ENCODE measurements at regions not wholly inside any gene's neighbourhood (a gene's known extent, or its start where the extent isn't known, plus 50 kb on each side); places are given as distances from the start of the nearest gene placed in this dataset.

DNA sequence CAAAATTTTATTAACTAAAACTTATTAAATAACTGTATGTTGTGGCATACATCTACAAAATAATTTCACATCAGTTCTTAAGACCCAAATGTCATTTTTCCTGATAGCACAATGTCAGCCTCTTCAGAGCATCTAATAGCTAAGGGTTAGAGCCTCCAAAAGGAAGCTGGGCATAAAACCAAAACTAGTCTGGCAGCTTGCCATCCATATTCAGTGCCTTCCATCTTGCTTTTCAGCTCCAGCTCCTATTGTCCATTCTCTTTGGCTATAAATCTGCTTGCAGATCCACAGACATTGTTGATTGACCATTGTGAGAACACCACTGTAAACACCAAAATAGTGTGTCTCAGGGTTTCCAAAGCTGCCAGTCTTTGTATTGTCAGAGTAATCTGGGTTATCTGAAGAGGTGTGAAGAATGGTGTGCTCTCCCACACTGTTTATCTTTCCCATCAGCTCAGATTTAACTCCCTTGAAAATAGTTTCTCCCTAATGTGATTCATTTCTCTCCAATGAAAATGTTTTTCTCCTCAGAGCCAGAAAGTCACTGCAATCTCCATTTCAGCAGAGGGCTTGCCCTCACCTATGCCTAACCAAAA, 154.8 kb upstream of the KCNQ5 start:
- no peak for TF ChIP-seq CREB1 (IDR thresholded peaks at IDR 0.05; ENCODE audit: low read depth)
- no peak for TF ChIP-seq EP300 (IDR thresholded peaks at IDR 0.05; ENCODE audit: borderline replicate concordance)
- TF ChIP-seq CEBPB (IDR thresholded peaks at IDR 0.05), result no peak
- TF ChIP-seq TEAD4 (IDR thresholded peaks at IDR 0.05), result no peak
- no peak for TF ChIP-seq FOXM1 (IDR thresholded peaks at IDR 0.05; ENCODE audit: borderline replicate concordance, low read depth)
- no peak for TF ChIP-seq USF1 (IDR thresholded peaks at IDR 0.05)
- TF ChIP-seq ZBTB7A (IDR thresholded peaks at IDR 0.05; ENCODE audit: low read depth), result no peak
- no peak for TF ChIP-seq YY1 (IDR thresholded peaks at IDR 0.05; ENCODE audit: low read depth)
- no peak for TF ChIP-seq MAX (IDR thresholded peaks at IDR 0.05)
- TF ChIP-seq RAD21 (IDR thresholded peaks at IDR 0.05; ENCODE audit: low read depth), result no peak
- TF ChIP-seq, protein P1, sequence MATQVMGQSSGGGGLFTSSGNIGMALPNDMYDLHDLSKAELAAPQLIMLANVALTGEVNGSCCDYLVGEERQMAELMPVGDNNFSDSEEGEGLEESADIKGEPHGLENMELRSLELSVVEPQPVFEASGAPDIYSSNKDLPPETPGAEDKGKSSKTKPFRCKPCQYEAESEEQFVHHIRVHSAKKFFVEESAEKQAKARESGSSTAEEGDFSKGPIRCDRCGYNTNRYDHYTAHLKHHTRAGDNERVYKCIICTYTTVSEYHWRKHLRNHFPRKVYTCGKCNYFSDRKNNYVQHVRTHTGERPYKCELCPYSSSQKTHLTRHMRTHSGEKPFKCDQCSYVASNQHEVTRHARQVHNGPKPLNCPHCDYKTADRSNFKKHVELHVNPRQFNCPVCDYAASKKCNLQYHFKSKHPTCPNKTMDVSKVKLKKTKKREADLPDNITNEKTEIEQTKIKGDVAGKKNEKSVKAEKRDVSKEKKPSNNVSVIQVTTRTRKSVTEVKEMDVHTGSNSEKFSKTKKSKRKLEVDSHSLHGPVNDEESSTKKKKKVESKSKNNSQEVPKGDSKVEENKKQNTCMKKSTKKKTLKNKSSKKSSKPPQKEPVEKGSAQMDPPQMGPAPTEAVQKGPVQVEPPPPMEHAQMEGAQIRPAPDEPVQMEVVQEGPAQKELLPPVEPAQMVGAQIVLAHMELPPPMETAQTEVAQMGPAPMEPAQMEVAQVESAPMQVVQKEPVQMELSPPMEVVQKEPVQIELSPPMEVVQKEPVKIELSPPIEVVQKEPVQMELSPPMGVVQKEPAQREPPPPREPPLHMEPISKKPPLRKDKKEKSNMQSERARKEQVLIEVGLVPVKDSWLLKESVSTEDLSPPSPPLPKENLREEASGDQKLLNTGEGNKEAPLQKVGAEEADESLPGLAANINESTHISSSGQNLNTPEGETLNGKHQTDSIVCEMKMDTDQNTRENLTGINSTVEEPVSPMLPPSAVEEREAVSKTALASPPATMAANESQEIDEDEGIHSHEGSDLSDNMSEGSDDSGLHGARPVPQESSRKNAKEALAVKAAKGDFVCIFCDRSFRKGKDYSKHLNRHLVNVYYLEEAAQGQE (IDR thresholded peaks at IDR 0.05; ENCODE audit: low read depth), result no peak

GRCh38 chr6:72476051-72476450, 145.8 kb upstream of the KCNQ5 start:
- TF ChIP-seq NFIC (IDR thresholded peaks at IDR 0.05) (no peak), EGR1 (IDR thresholded peaks at IDR 0.05) (no peak), CREB1 (IDR thresholded peaks at IDR 0.05; ENCODE audit: low read depth) (no peak), RAD21 (IDR thresholded peaks at IDR 0.05; ENCODE audit: low read depth) (no peak), USF1 (IDR thresholded peaks at IDR 0.05) (no peak), YY1 (IDR thresholded peaks at IDR 0.05; ENCODE audit: low read depth) (no peak), TEAD4 (IDR thresholded peaks at IDR 0.05) (no peak), TAF1 (IDR thresholded peaks at IDR 0.05; ENCODE audit: low read depth) (no peak), TCF12 (IDR thresholded peaks at IDR 0.05; ENCODE audit: low read depth) (no peak), CEBPB (IDR thresholded peaks at IDR 0.05) (no peak), ZBTB7A (IDR thresholded peaks at IDR 0.05; ENCODE audit: low read depth) (no peak), EP300 (IDR thresholded peaks at IDR 0.05; ENCODE audit: borderline replicate concordance) (no peak), MAX (IDR thresholded peaks at IDR 0.05) (no peak), FOXM1 (IDR thresholded peaks at IDR 0.05; ENCODE audit: borderline replicate concordance, low read depth) (no peak)
- TF ChIP-seq, protein P1 (IDR thresholded peaks at IDR 0.05; ENCODE audit: low read depth), result no peak

- TF ChIP-seq TCF12 (IDR thresholded peaks at IDR 0.05; ENCODE audit: low read depth) (no peak), EP300 (IDR thresholded peaks at IDR 0.05; ENCODE audit: borderline replicate concordance) (no peak), YY1 (IDR thresholded peaks at IDR 0.05; ENCODE audit: low read depth) (no peak), EGR1 (IDR thresholded peaks at IDR 0.05) (no peak), CREB1 (IDR thresholded peaks at IDR 0.05; ENCODE audit: low read depth) (no peak), USF1 (IDR thresholded peaks at IDR 0.05) (no peak), FOXM1 (IDR thresholded peaks at IDR 0.05; ENCODE audit: borderline replicate concordance, low read depth) (no peak), NFIC (IDR thresholded peaks at IDR 0.05) (no peak), CEBPB (IDR thresholded peaks at IDR 0.05) (no peak), TAF1 (IDR thresholded peaks at IDR 0.05; ENCODE audit: low read depth) (no peak), MAX (IDR thresholded peaks at IDR 0.05) (no peak), RAD21 (IDR thresholded peaks at IDR 0.05; ENCODE audit: low read depth) (no peak)
- TF ChIP-seq, protein P1 (IDR thresholded peaks at IDR 0.05; ENCODE audit: low read depth), result no peak
Observed at GRCh38 chr6:72476646-72477045, 145.2 kb upstream of the KCNQ5 start.
